Hepatocyte (in vitro differentiated cells): ENCODE measurements at regions not wholly inside any gene's neighbourhood (a gene's known extent, or its start where the extent isn't known, plus 50 kb on each side); places are given as distances from the start of the nearest gene placed in this dataset.

Experiments used
- EZH2phosphoT487 ChIP-seq: fragments of 200-600 bp; sonication (generic); IDR thresholded peaks from one replicate; pipeline ENCODE4 v1.6.1; 2018; ENCODE audit warnings: antibody characterized with exemption, mild to moderate bottlenecking, low read depth, moderate library complexity; ENCODE audit not compliant: unreplicated experiment, severe bottlenecking
- TF ChIP-seq, protein P1 (sequence below): fragments of 200-600 bp; sonication (generic); IDR thresholded peaks from 2 replicates; pipeline ENCODE4 v1.5.1; 2016; ENCODE audit warnings: antibody characterized with exemption, mild to moderate bottlenecking; ENCODE audit not compliant: poor library complexity

DNA sequence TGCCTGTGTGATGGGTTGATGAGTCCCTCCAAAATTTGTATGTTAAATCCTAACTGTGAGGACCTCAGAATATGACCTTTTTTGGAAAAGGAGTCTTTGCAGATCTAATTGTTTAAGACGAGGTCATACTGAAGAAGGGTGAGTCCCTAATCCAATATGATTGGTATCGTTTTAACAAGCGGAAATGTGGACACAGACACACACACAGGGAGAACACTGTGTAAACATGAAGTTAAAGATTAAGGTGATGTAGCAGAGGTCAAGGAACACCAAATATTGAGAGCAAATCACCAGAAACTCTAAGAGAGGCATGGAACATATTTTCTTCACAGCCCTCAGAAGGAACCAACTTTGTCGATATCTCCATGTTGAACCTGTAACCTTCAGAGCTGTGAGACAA, 1106.7 kb downstream of the SLC6A15 start:
- TF ChIP-seq, protein P1, sequence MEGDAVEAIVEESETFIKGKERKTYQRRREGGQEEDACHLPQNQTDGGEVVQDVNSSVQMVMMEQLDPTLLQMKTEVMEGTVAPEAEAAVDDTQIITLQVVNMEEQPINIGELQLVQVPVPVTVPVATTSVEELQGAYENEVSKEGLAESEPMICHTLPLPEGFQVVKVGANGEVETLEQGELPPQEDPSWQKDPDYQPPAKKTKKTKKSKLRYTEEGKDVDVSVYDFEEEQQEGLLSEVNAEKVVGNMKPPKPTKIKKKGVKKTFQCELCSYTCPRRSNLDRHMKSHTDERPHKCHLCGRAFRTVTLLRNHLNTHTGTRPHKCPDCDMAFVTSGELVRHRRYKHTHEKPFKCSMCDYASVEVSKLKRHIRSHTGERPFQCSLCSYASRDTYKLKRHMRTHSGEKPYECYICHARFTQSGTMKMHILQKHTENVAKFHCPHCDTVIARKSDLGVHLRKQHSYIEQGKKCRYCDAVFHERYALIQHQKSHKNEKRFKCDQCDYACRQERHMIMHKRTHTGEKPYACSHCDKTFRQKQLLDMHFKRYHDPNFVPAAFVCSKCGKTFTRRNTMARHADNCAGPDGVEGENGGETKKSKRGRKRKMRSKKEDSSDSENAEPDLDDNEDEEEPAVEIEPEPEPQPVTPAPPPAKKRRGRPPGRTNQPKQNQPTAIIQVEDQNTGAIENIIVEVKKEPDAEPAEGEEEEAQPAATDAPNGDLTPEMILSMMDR: no peak
- TF ChIP-seq EZH2phosphoT487: no peak
